GM13977 (cell line): ENCODE measurements at regions not wholly inside any gene's neighbourhood (a gene's known extent, or its start where the extent isn't known, plus 50 kb on each side); places are given as distances from the start of the nearest gene placed in this dataset.

ENCODE experiments used
- DNase-seq: peaks from one replicate; pipeline ENCODE4 v3.0.0; 2012; ENCODE audit warnings: low spot score
- in situ Hi-C: fragments of 300-500 bp; cut with MboI; formaldehyde crosslinking; loops from one replicate; pipeline ENCODE4 v1.12.0; 2022; ENCODE audit warnings: low sequenced_read_pairs, low pct_unique_long_range_greater_than_20kb, mixed read lengths, inconsistent platforms; ENCODE audit not compliant: unreplicated experiment
- TF ChIP-seq, protein P1 (sequence below): IDR thresholded peaks from 2 replicates; pipeline ENCODE4 v1.5.1; 2012; ENCODE audit warnings: mild to moderate bottlenecking, control low read depth; ENCODE audit not compliant: insufficient read depth; ENCODE audit errors: extremely low read depth, missing control alignments

DNA sequence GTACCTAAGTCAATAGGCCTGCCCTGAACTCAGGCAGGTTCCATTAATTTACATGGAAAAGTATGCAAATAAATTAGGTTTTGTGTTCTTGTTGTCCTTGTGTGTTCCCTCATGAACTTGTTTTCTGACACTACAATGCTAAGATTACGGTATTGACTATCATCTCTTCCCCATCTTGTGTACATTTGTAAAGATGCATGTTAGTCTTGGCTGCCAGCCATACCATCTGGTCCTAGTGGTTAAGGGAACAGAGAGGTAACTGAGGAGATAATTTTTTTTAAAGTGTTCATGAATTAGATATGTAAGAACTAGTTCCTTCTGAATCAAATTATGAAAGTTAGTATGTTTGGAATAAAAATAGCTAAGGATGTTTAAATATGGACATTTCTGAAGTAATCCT, 167.6 kb upstream of the ADAMTS5 start:
- no peak for DNase-seq
- TF ChIP-seq, protein P1, sequence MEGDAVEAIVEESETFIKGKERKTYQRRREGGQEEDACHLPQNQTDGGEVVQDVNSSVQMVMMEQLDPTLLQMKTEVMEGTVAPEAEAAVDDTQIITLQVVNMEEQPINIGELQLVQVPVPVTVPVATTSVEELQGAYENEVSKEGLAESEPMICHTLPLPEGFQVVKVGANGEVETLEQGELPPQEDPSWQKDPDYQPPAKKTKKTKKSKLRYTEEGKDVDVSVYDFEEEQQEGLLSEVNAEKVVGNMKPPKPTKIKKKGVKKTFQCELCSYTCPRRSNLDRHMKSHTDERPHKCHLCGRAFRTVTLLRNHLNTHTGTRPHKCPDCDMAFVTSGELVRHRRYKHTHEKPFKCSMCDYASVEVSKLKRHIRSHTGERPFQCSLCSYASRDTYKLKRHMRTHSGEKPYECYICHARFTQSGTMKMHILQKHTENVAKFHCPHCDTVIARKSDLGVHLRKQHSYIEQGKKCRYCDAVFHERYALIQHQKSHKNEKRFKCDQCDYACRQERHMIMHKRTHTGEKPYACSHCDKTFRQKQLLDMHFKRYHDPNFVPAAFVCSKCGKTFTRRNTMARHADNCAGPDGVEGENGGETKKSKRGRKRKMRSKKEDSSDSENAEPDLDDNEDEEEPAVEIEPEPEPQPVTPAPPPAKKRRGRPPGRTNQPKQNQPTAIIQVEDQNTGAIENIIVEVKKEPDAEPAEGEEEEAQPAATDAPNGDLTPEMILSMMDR = no peak
- in situ Hi-C loops = no loop called here

DNA sequence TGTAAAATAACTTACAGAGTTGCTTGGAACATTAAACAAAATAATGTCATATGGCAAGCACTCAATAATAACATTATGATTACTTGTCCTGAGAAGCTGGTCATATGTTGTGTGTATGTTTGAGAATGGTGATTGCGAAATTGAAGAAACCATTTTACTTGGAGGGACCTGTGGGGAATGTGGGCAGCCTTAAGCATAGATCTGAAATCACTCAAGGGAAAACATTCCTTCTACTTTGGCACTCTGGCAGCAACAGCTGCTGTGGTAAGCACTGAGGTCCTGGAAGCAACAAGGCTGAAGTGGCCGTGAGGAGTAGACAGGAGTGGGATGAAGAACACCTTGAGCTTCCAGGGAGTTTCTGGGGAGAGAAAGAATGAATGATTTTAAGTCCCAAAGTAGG, 165.4 kb upstream of the ADAMTS5 start:
- no peak for DNase-seq
- TF ChIP-seq, protein P1 = no peak
- in situ Hi-C loops = no loop called here

DNA sequence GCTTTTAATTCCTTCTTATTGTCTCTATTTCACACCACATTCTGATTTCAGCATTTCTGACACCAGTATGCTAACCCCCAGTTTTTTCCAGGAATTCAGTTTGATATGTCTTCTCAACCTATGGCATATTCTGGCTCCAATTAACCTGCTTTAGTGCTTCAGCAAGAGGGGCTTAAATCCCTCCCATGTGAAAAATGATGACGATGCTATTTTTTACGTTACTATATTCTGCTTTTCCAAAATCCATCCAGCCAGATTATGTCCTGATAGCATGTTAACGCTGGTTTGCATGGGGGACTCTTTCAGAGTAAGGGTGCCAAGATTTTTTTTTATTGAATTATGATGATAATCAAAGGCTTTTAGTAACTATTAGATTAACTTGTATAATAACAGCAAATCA, 163.3 kb upstream of the ADAMTS5 start:
- TF ChIP-seq, protein P1 = no peak
- no peak for DNase-seq
- in situ Hi-C loops = no loop called here

DNA sequence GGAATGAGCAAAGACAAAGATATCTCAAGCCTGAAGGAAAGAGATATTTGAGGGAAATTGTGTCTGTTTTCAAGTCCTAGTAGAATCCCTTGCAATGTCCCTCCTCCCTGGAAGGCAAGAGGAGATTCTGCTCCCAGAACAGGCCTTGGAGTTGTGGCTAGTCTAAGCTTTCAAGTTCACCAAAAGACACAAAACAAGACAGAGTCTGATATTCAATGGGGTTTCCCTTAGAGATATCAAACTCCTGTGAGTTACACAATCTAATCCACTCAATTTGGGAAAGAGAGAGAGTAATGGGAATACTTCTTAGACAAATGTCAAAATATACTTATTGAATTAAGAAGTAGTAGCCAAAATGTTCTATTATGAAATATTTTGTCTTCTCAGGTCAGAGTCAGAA, 162.8 kb upstream of the ADAMTS5 start:
- no peak for DNase-seq
- TF ChIP-seq, protein P1 = no peak
- in situ Hi-C loops = no loop called here

DNA sequence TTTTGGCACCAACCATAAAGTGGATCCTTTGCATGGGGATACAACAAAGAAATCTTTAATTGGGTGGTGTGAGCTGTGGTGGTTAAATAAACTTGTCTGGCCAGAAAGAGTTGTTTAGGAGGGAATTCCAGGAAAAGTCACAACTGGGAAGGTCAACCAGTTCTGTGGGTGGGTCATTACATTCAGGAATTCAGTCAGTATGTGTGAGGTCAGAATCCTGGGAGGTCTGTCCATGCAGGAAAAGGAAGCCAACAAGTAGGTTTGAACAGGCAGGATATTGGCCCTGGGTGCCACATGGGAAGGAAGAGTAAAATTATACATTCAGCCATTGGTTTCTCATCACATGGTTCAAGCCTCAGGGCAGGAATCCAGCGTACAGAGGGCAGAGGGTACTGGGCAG, 162.3 kb upstream of the ADAMTS5 start:
- TF ChIP-seq, protein P1 = no peak
- DNase-seq = no peak

DNA sequence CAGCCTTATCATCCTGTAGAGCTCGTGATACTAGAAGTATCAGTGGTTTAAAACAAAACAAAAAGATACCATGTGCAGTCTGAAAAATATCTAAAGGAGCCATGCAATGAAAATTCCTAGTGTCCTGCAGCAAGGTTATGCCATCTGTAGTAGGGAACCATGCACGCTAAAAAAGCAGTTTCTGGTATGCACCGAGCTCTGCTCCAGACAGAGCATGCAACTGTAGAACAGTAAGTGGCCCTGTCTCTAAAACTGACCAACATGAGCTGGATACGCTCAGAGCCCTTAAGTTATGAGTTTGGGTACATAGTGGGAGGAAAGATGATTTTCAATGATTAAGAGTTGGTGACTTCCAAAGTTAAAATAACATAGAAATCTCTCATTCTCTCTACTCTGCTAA, 159.3 kb upstream of the ADAMTS5 start:
- no peak for DNase-seq
- in situ Hi-C loops = no loop called here
- TF ChIP-seq, protein P1 = no peak

More for the DNA sequence above, 162.3 kb upstream of the ADAMTS5 start:
- in situ Hi-C loops = no loop called here

DNA sequence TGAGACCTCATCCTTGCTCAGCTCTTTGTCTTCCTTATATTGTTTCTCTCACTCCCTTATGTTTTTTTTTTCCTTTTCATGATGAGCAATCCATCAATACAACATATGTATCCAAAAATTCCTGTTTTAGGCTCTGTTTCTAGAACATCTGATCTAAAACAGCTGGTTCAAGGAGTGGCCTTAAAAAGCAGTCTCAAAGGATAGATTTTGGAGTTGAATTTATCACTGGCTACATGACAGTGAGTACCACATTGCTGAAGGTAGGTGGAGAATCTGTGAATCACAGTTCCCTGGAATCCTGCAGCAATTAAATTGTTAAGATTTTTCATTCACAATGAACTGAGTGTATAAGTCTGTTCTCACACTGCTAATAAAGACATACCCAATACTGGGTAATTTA, 155.8 kb upstream of the ADAMTS5 start:
- DNase-seq = no peak
- TF ChIP-seq, protein P1 = no peak
- in situ Hi-C loops = no loop called here
